PC-3 (cell line): ENCODE measurements at regions not wholly inside any gene's neighbourhood (a gene's known extent, or its start where the extent isn't known, plus 50 kb on each side); places are given as distances from the start of the nearest gene placed in this dataset.
A peak's percentile ranks its signal among the peaks of the same experiment; 100 is the strongest.

Source experiments
- ATAC-seq: fragments of 200-7000 bp; cut with Tn5 transposase; 2 replicates; pipeline ENCODE4 v1.9.1; 2020; ENCODE audit warnings: mild to moderate bottlenecking, moderate library complexity
- BruUV-seq: library from RNA; stranded (reverse); fragments of 400-500 nt; replicated peaks from 2 replicates; lab custom pipeline; 2021; lab: Mats Ljungman, UMichigan
- CTCF ChIA-PET: fragments of 300-600 bp; sonication (Branson Sonifier 250); formaldehyde crosslinking; loops from one replicate; lab custom pipeline; 2022; ENCODE audit warnings: antibody characterized with exemption; lab: Charles Lee
- POLR2A ChIA-PET: fragments of 300-600 bp; sonication (Branson Sonifier 250); formaldehyde crosslinking; loops from one replicate; lab custom pipeline; 2022; ENCODE audit warnings: antibody characterized with exemption; ENCODE audit not compliant: unreplicated experiment; lab: Charles Lee
- DNase-seq: peaks from one replicate; pipeline ENCODE4 v3.0.0-alpha.2; 2015
- H2AFZ ChIP-seq: fragments of 300-600 bp; sonication (generic); 2 replicates; pipeline ENCODE4 v1.6.0; 2016; ENCODE audit warnings: antibody characterized with exemption, low read length
- H3F3A ChIP-seq: fragments of 300-600 bp; sonication (generic); one replicate; pipeline ENCODE4 v1.6.0; 2017; ENCODE audit warnings: antibody characterized with exemption, low read length, control low read depth, mild to moderate bottlenecking; ENCODE audit not compliant: unreplicated experiment
- H3K27ac ChIP-seq: fragments of 300-600 bp; sonication (generic); 2 replicates; pipeline ENCODE4 v1.5.1; 2016; ENCODE audit warnings: mild to moderate bottlenecking, low read length
- H3K27me3 ChIP-seq: fragments of 300-600 bp; sonication (generic); 2 replicates; pipeline ENCODE4 v1.6.1; 2016; ENCODE audit warnings: low read length, mixed read lengths
- H3K36me3 ChIP-seq: fragments of 300-600 bp; sonication (generic); 2 replicates; pipeline ENCODE4 v1.6.1; 2016; ENCODE audit warnings: low read depth, mixed run types, low read length, mixed read lengths
- H3K4me1 ChIP-seq: fragments of 300-600 bp; sonication (generic); 2 replicates; pipeline ENCODE4 v1.5.1; 2016; ENCODE audit warnings: low read length; ENCODE audit not compliant: insufficient read depth
- H3K4me2 ChIP-seq: fragments of 300-600 bp; sonication (generic); 2 replicates; pipeline ENCODE4 v1.6.0; 2016; ENCODE audit warnings: low read length
- H3K4me3 ChIP-seq: fragments of 300-600 bp; sonication (generic); 2 replicates; pipeline ENCODE4 v1.5.1; 2016; ENCODE audit warnings: mild to moderate bottlenecking, low read length, mixed read lengths
- H3K79me2 ChIP-seq: fragments of 300-600 bp; sonication (generic); 2 replicates; pipeline ENCODE4 v1.6.1; 2017; ENCODE audit warnings: low read length, mixed read lengths
- H3K9ac ChIP-seq: fragments of 300-600 bp; sonication (generic); 2 replicates; pipeline ENCODE4 v1.6.0; 2016; ENCODE audit warnings: mild to moderate bottlenecking, low read length
- H3K9me2 ChIP-seq: fragments of 300-600 bp; sonication (generic); replicated peaks from 2 replicates; pipeline ENCODE4 v1.6.1; 2016; ENCODE audit warnings: mixed run types, low read length, mixed read lengths
- H3K9me3 ChIP-seq: fragments of 300-600 bp; sonication (generic); 2 replicates; pipeline ENCODE4 v1.6.1; 2016; ENCODE audit warnings: low read length, mixed read lengths
- H4K20me1 ChIP-seq: fragments of 300-600 bp; sonication (generic); 2 replicates; pipeline ENCODE4 v1.6.1; 2016; ENCODE audit warnings: low read length, mixed read lengths
- EZH2 ChIP-seq: fragments of 300-600 bp; sonication (generic); IDR thresholded peaks from one replicate; pipeline ENCODE4 v1.6.1; 2017; ENCODE audit warnings: antibody characterized with exemption, mild to moderate bottlenecking, low read length; ENCODE audit not compliant: unreplicated experiment
- EZH2phosphoT487 ChIP-seq: fragments of 300-600 bp; sonication (generic); IDR thresholded peaks from 2 replicates; pipeline ENCODE4 v1.6.1; 2018; ENCODE audit warnings: mild to moderate bottlenecking, antibody characterized with exemption, low read length, borderline replicate concordance
- intact Hi-C: fragments of 100-400 bp; cut with micrococcal nuclease; formaldehyde crosslinking; loops from 2 replicates; pipeline ENCODE4 v1.9.0; 2023
- TF ChIP-seq, protein P1 (sequence below): fragments of 300-600 bp; sonication (generic); conservative IDR thresholded peaks from 2 replicates; pipeline ENCODE4 v1.5.1; 2017; ENCODE audit warnings: antibody characterized with exemption, low read depth, mild to moderate bottlenecking, low read length

GRCh38 chr12:107906707-107907106, 132.2 kb downstream of the ASCL4 start:
- Histone ChIP-seq H2AFZ (no peak overlapping the region), H4K20me1 (no peaks in the 10 kb centered on the region), H3K4me3 (no peak overlapping the region), H3K9ac (no peak overlapping the region), H3K9me2 (no peaks in the 10 kb centered on the region), H3K27ac (no peak overlapping the region), H3K4me2 (no peak overlapping the region), H3F3A (no peaks in the 10 kb centered on the region), H3K4me1 (peaks cover 7% of the 10 kb centered on the region; the same call in 1 of the 2 replicates), H3K9me3 (no peaks in the 10 kb centered on the region), H3K79me2 (no peaks in the 10 kb centered on the region), H3K27me3 (peaks cover 52% of the 10 kb centered on the region), H3K36me3 (no peaks in the 10 kb centered on the region)
- DNase-seq (no peak), ATAC-seq (no peak)
- POLR2A ChIA-PET, result no interaction called here
- intact Hi-C loops, result no loop called here
- BruUV-seq, result no TSS peak
- CTCF ChIA-PET, result no interaction called here
- TF ChIP-seq, protein P1, sequence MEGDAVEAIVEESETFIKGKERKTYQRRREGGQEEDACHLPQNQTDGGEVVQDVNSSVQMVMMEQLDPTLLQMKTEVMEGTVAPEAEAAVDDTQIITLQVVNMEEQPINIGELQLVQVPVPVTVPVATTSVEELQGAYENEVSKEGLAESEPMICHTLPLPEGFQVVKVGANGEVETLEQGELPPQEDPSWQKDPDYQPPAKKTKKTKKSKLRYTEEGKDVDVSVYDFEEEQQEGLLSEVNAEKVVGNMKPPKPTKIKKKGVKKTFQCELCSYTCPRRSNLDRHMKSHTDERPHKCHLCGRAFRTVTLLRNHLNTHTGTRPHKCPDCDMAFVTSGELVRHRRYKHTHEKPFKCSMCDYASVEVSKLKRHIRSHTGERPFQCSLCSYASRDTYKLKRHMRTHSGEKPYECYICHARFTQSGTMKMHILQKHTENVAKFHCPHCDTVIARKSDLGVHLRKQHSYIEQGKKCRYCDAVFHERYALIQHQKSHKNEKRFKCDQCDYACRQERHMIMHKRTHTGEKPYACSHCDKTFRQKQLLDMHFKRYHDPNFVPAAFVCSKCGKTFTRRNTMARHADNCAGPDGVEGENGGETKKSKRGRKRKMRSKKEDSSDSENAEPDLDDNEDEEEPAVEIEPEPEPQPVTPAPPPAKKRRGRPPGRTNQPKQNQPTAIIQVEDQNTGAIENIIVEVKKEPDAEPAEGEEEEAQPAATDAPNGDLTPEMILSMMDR, result no peak
- TF ChIP-seq EZH2 (no peak), EZH2phosphoT487 (no peak)

DNA sequence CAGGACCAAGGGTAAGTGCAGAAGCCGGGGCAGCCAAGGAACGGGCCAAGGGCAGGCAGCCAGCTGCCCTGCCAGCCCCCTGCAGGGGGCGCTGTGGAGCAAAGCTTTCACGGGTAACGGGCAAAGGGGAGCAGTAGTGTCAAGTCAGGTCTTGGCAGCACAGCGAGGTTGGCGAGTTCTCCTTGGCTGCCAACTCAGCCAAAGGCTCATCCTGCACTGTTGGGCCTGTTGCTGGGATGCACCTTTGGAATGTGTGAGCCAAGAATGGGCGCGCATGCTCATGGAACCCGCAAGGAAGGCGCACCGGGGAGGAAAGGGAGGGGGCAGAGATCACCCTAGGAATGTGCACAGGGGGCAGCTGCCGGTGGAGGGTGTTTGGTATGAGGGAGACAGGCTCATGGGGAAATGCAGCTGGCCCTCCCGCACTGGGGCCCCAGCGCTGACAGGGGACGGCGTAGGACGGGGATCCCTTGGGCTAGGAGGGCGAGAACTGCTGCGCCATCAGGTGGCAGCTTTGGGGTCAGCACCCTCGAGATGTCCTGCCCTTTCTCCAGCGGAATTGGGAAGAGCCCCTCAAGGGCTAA, 138.0 kb downstream of the ASCL4 start:
- Histone ChIP-seq H3K27ac (no peak overlapping the region), H4K20me1 (no peaks in the 10 kb centered on the region), H3K9me2 (no peaks in the 10 kb centered on the region), H3K4me1 (no peaks in the 10 kb centered on the region), H3K9me3 (no peaks in the 10 kb centered on the region), H3K9ac (no peak overlapping the region), H3K27me3 (peaks cover 51% of the 10 kb centered on the region), H3F3A (no peaks in the 10 kb centered on the region), H3K79me2 (no peaks in the 10 kb centered on the region), H3K36me3 (no peaks in the 10 kb centered on the region), H3K4me2 (no peak overlapping the region), H3K4me3 (no peak overlapping the region), H2AFZ (no peak overlapping the region)
- POLR2A ChIA-PET, result no interaction called here
- intact Hi-C loops, result loop anchor here (10.0 kb wide), 1 partner anchor 702 kb away; no protein-coding TSS in a partner anchor
- DNase-seq (peak; percentile 55), ATAC-seq (peak; percentile 42)
- CTCF ChIA-PET, result interaction anchor here (0.5 to 0.7 kb wide), 3 partner anchors 11 to 546 kb away, joined by 4 to 7 read pairs (median 5); no protein-coding TSS in a partner anchor
- BruUV-seq, result no TSS peak
- no peak for TF ChIP-seq EZH2phosphoT487
- TF ChIP-seq, protein P1, result peak; percentile 91
- TF ChIP-seq EZH2, result no peak

GRCh38 chr12:107914460-107914977, 140.0 kb downstream of the ASCL4 start:
- CTCF ChIA-PET, result no interaction called here
- Histone ChIP-seq H3K36me3 (no peaks in the 10 kb centered on the region), H3K9ac (no peak overlapping the region), H3K79me2 (no peaks in the 10 kb centered on the region), H3K4me2 (no peak overlapping the region), H3K27ac (no peak overlapping the region), H3K9me2 (no peaks in the 10 kb centered on the region), H3K4me3 (no peak overlapping the region), H2AFZ (no peak overlapping the region), H3K4me1 (no peaks in the 10 kb centered on the region), H4K20me1 (no peaks in the 10 kb centered on the region), H3F3A (no peaks in the 10 kb centered on the region), H3K27me3 (peaks cover 32% of the 10 kb centered on the region), H3K9me3 (no peaks in the 10 kb centered on the region)
- BruUV-seq, result no TSS peak
- ATAC-seq (no peak), DNase-seq (no peak)
- no peak for TF ChIP-seq EZH2phosphoT487
- no peak for TF ChIP-seq EZH2
- TF ChIP-seq, protein P1, result no peak
- POLR2A ChIA-PET, result no interaction called here
- intact Hi-C loops, result loop anchor here (10.0 kb wide), 1 partner anchor 700 kb away; no protein-coding TSS in a partner anchor
